Transverse colon (tissue), 4 donors: ENCODE measurements at regions not wholly inside any gene's neighbourhood (a gene's known extent, or its start where the extent isn't known, plus 50 kb on each side); places are given as distances from the start of the nearest gene placed in this dataset.

ENCODE experiments used
- EP300 ChIP-seq: sonication (generic); formaldehyde crosslinking; IDR thresholded peaks from one replicate; pipeline ENCODE4 v1.6.1; 2017; ENCODE audit warnings: antibody characterized with exemption, low read depth
- POLR2A ChIP-seq: fragments of 450-650 bp; IDR thresholded peaks from one replicate; pipeline ENCODE4 v1.6.1; 2016; ENCODE audit warnings: antibody characterized with exemption, mild to moderate bottlenecking, moderate library complexity
- POLR2AphosphoS5 ChIP-seq, 3 donors: sonication (generic); formaldehyde crosslinking; IDR thresholded peaks; one replicate each; pipeline ENCODE4 v1.6.1; 2016; ENCODE audit warnings: antibody characterized with exemption in 3 of 3
- TF ChIP-seq, protein P1 (sequence below), 5 experiments: fragments of 200-600 bp in 3 of 5; fragments of 450-650 bp in 2 of 5; sonication (generic) in 3 of 5; IDR thresholded peaks; 1 replicate in 2 of 5; 2 replicates in 3 of 5; pipeline ENCODE4 v1.5.1; 2016 to 2017; ENCODE audit warnings: antibody characterized with exemption in 5 of 5, inconsistent platforms in 3 of 5, mild to moderate bottlenecking in 2 of 5, moderate library complexity in 1 of 5

- TF ChIP-seq, protein P1, sequence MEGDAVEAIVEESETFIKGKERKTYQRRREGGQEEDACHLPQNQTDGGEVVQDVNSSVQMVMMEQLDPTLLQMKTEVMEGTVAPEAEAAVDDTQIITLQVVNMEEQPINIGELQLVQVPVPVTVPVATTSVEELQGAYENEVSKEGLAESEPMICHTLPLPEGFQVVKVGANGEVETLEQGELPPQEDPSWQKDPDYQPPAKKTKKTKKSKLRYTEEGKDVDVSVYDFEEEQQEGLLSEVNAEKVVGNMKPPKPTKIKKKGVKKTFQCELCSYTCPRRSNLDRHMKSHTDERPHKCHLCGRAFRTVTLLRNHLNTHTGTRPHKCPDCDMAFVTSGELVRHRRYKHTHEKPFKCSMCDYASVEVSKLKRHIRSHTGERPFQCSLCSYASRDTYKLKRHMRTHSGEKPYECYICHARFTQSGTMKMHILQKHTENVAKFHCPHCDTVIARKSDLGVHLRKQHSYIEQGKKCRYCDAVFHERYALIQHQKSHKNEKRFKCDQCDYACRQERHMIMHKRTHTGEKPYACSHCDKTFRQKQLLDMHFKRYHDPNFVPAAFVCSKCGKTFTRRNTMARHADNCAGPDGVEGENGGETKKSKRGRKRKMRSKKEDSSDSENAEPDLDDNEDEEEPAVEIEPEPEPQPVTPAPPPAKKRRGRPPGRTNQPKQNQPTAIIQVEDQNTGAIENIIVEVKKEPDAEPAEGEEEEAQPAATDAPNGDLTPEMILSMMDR (IDR thresholded peaks at IDR 0.05), result no peak
- TF ChIP-seq POLR2A, result no peak
- TF ChIP-seq POLR2AphosphoS5 (IDR thresholded peaks at IDR 0.05), result no peak
- no peak for TF ChIP-seq EP300
Measured at GRCh38 chr5:123805300-123805699, 293.3 kb downstream of the CSNK1G3 start.
